Cardiac muscle cell (in vitro differentiated cells and primary cell): ENCODE measurements at regions not wholly inside any gene's neighbourhood (a gene's known extent, or its start where the extent isn't known, plus 50 kb on each side); places are given as distances from the start of the nearest gene placed in this dataset.

Source experiments
- DNase-seq, 2 donors: peaks; one replicate each; pipeline versions ENCODE4 v3.0.0 to v3.0.0-alpha.2; 2010 to 2017; ENCODE audit warnings: low read depth in 1 of 2, low spot score in 1 of 2
- H3K27ac ChIP-seq: fragments of 200-600 bp; sonication (generic); 2 replicates; pipeline ENCODE4 v1.5.1; 2016
- H3K27me3 ChIP-seq: fragments of 200-600 bp; sonication (generic); 2 replicates; pipeline ENCODE4 v1.6.0; 2016; ENCODE audit warnings: control low read depth
- H3K36me3 ChIP-seq: fragments of 200-600 bp; sonication (generic); 2 replicates; pipeline ENCODE4 v1.5.1; 2016; ENCODE audit warnings: control low read depth
- H3K4me1 ChIP-seq: fragments of 200-600 bp; sonication (generic); 2 replicates; pipeline ENCODE4 v1.8.1; 2017; ENCODE audit warnings: low read depth, mild to moderate bottlenecking, mixed run types
- H3K4me3 ChIP-seq: fragments of 200-600 bp; sonication (generic); 2 replicates; pipeline ENCODE4 v1.5.1; 2016; ENCODE audit warnings: mild to moderate bottlenecking
- H3K9me3 ChIP-seq: fragments of 200-600 bp; sonication (generic); 2 replicates; pipeline ENCODE4 v1.5.1; 2017; ENCODE audit warnings: low read depth, mild to moderate bottlenecking, control low read depth
- TF ChIP-seq, protein P1 (sequence below): IDR thresholded peaks from 2 replicates; pipeline ENCODE4 v1.5.1; 2012; ENCODE audit warnings: low read depth, mild to moderate bottlenecking, low read length

DNA sequence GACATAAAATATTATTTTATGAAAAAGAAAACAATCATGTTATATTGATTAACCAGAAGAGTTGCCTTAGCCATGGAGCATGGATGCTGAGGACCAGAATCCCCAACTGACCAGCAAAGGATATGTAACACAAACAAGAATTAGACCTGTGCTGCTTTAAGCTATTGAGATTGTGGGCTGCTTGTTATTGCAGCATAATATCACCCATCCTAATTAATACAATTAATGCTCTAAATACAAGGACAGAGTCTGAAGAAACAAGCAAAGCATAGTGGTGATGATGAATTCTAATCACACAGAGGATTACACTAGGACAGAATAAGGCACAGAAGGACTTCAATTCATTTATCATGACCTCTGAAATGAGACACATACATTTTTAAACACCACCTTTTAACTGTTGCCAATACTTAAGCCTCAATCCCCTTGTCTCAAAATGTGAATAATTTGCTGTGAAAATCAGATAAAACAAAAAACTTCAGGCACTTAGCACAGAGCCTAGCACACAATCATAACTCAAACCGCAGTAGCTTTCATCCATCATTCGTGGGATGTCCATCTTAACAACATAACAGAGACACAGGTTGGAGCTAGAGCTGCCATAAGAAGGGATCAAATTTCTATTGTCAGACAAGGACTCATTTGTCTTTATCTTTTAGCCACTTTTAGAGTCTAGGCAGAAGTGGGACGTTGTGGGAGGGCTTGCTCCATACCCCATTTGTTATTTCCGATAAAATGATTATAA lies 449.6 kb upstream of the DCN start:
- Histone ChIP-seq H3K4me1 (no peaks in the 10 kb centered on the region), H3K9me3 (no peaks in the 10 kb centered on the region), H3K27me3 (no peaks in the 10 kb centered on the region), H3K4me3 (no peak overlapping the region), H3K27ac (no peak overlapping the region), H3K36me3 (no peaks in the 10 kb centered on the region)
- TF ChIP-seq, protein P1, sequence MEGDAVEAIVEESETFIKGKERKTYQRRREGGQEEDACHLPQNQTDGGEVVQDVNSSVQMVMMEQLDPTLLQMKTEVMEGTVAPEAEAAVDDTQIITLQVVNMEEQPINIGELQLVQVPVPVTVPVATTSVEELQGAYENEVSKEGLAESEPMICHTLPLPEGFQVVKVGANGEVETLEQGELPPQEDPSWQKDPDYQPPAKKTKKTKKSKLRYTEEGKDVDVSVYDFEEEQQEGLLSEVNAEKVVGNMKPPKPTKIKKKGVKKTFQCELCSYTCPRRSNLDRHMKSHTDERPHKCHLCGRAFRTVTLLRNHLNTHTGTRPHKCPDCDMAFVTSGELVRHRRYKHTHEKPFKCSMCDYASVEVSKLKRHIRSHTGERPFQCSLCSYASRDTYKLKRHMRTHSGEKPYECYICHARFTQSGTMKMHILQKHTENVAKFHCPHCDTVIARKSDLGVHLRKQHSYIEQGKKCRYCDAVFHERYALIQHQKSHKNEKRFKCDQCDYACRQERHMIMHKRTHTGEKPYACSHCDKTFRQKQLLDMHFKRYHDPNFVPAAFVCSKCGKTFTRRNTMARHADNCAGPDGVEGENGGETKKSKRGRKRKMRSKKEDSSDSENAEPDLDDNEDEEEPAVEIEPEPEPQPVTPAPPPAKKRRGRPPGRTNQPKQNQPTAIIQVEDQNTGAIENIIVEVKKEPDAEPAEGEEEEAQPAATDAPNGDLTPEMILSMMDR = no peak
- no peak for DNase-seq

DNA sequence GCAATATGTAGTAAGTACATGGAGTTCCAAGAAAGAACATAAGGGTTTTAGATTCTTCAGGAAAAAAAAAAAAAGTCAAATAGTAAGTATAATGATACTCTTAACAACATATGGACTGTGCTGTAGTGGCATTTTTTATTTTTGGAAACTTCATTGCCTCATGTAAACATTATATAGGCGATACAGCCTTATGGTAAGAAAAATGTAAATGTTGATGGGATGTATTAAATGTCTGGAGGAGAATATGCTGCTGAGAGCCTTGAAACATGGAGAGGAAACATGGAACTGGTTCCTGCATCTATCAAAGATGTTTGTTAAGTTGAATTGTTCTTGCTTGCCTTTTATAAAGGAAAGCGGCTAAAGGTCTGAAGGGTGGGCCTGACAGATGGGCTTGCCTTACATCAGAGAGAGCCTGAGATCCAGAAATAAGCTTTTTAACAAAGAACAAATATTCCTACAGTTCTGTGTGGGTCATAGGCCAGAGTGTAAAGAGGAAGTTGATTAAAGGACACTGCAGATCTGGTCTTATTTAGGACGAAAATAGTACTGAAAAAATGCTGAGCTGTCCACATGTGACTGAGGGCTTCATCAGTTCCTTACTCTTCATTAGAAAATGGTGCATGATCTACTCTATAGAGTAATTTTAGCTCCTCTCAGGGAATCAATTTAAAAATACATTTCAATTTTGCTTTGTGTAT lies 448.1 kb upstream of the DCN start:
- H3K4me1 ChIP-seq = no peaks in the 10 kb centered on the region
- TF ChIP-seq, protein P1 = no peak
- no peaks in the 10 kb centered on the region for H3K36me3 ChIP-seq
- H3K27me3 ChIP-seq = no peaks in the 10 kb centered on the region
- DNase-seq = no peak
- H3K9me3 ChIP-seq = no peaks in the 10 kb centered on the region
- no peak overlapping the region for H3K27ac ChIP-seq
- H3K4me3 ChIP-seq = no peak overlapping the region

DNA sequence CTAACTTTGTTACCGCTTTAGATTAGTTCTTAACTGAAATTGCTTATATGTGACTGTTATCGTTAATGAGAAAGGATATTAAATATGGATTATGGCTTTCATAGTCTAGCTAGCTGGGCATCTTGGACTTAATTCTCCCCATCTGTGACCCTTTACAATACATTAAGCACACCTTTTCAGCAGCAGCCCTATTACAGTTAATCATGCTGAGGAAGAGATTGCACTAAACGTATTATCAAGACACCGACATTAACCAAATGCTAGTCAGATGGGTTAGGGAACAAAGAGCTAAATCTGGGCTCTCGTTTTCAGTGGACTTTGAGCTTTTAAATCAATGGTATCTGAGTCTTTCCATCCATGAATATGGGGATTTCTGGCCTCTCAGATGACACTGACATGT lies 447.5 kb upstream of the DCN start:
- H3K27ac ChIP-seq = no peak overlapping the region
- H3K27me3 ChIP-seq = no peaks in the 10 kb centered on the region
- H3K4me3 ChIP-seq = no peak overlapping the region
- no peaks in the 10 kb centered on the region for H3K4me1 ChIP-seq
- H3K9me3 ChIP-seq = no peaks in the 10 kb centered on the region
- TF ChIP-seq, protein P1 = no peak
- DNase-seq = no peak
- H3K36me3 ChIP-seq = no peaks in the 10 kb centered on the region

DNA sequence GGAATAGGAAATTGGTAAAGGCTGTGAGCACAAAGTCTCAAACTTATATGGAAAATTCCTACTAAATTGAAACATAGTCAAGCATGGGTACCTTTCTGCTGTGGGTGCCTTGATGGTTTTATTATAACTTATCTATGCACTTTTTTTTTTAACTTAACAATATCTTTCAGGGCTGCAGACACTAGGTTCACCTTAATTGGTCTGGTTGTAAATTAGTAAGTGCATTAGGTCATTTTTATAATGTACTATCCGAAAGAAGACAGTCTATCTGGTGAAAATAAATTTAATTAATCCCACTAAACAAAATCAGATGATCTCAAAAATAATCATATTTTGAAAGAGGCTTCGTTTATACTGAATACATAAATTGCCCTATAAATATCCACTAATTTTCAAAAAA lies 446.8 kb upstream of the DCN start:
- Histone ChIP-seq H3K9me3 (no peaks in the 10 kb centered on the region), H3K4me3 (no peak overlapping the region), H3K27ac (no peak overlapping the region), H3K36me3 (no peaks in the 10 kb centered on the region), H3K4me1 (no peaks in the 10 kb centered on the region), H3K27me3 (no peaks in the 10 kb centered on the region)
- DNase-seq = no peak
- TF ChIP-seq, protein P1 = no peak

DNA sequence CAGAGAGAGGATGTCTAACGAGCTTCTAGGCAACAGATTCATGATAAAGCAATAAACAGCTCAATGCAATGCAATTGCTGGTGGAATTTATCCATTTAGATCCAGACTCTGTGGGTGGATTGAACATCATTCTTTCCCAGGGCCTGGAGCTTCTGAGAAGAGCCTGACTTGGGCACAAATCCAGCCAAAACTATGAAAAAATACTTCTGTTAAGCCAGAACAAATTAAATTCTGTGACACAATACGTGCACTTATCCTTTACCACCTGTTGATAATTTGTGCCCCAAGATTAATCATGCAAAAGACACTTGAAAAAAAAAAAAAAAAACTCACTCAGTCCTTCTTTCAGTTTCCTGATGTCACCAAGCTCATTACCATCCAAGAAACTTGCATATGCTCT lies 446.0 kb upstream of the DCN start:
- TF ChIP-seq, protein P1 = no peak

More for the DNA sequence above, 446.0 kb upstream of the DCN start:
- Histone ChIP-seq H3K4me1 (no peaks in the 10 kb centered on the region), H3K9me3 (no peaks in the 10 kb centered on the region), H3K27ac (no peak overlapping the region), H3K36me3 (no peaks in the 10 kb centered on the region), H3K4me3 (no peak overlapping the region), H3K27me3 (no peaks in the 10 kb centered on the region)
- DNase-seq = no peak
